ENCODE measurements at regions not wholly inside any gene's neighbourhood (a gene's known extent, or its start where the extent isn't known, plus 50 kb on each side); places are given as distances from the start of the nearest gene placed in this dataset.

DNA sequence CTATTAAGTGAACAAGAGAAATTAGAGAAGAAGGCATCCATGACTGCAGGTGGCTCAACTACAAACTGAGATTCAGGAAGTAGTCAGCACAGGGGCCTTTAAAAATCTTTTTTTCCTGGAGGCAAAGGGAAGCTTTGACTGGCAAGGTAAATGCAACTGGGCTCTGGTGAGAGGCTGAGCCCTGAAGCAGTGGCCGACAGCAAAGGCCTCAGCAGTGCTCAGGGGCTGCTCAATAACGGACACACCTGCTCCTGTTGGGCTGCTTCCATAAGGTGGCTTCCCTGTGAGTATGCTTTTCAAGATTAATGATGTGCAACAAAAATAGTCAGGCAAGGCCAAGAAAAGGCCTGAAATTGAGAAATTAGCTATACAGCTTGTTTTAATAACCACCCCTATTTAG is 134.2 kb upstream of the RGMB start:
- Histone ChIP-seq H3K27ac (ENCODE audit: low read length) (no peak overlapping the region), H3K27me3 (ENCODE audit: control insufficient read depth, insufficient read depth, low read length) (no peaks in the 10 kb centered on the region), H3K9me3 (ENCODE audit: control insufficient read depth, insufficient read depth, low read depth, low read length) (no peaks in the 10 kb centered on the region), H3K4me3 (ENCODE audit: low read depth in 2 of 2, low read length in 2 of 2) (no peak overlapping the region), H3K4me1 (ENCODE audit: control insufficient read depth, insufficient read depth, low read length) (no peaks in the 10 kb centered on the region), H3K36me3 (ENCODE audit: control insufficient read depth, insufficient read depth, low read length) (no peaks in the 10 kb centered on the region)
- intact Hi-C loops (cut with micrococcal nuclease; ENCODE audit: unreplicated experiment) = no loop called here
- ATAC-seq (no peak), DNase-seq (ENCODE audit: low read depth, low spot score) (no peak)
- in situ Hi-C loops (cut with HindIII; ENCODE audit: low pct_unique_long_range_greater_than_20kb, low sequenced_read_pairs) = no loop called here
- BruUV-seq (replicated peaks) = no TSS peak
- POLR2A ChIA-PET = interaction anchor here (0.5 kb wide), 1 partner anchor 243 kb away, joined by 4 read pairs; no protein-coding TSS in a partner anchor
- TF ChIP-seq, protein P1, sequence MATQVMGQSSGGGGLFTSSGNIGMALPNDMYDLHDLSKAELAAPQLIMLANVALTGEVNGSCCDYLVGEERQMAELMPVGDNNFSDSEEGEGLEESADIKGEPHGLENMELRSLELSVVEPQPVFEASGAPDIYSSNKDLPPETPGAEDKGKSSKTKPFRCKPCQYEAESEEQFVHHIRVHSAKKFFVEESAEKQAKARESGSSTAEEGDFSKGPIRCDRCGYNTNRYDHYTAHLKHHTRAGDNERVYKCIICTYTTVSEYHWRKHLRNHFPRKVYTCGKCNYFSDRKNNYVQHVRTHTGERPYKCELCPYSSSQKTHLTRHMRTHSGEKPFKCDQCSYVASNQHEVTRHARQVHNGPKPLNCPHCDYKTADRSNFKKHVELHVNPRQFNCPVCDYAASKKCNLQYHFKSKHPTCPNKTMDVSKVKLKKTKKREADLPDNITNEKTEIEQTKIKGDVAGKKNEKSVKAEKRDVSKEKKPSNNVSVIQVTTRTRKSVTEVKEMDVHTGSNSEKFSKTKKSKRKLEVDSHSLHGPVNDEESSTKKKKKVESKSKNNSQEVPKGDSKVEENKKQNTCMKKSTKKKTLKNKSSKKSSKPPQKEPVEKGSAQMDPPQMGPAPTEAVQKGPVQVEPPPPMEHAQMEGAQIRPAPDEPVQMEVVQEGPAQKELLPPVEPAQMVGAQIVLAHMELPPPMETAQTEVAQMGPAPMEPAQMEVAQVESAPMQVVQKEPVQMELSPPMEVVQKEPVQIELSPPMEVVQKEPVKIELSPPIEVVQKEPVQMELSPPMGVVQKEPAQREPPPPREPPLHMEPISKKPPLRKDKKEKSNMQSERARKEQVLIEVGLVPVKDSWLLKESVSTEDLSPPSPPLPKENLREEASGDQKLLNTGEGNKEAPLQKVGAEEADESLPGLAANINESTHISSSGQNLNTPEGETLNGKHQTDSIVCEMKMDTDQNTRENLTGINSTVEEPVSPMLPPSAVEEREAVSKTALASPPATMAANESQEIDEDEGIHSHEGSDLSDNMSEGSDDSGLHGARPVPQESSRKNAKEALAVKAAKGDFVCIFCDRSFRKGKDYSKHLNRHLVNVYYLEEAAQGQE (IDR thresholded peaks at IDR 0.05; ENCODE audit: insufficient read depth in 1 of 2, low read depth in 2 of 2, low read length in 1 of 2) = no peak
- TF ChIP-seq, protein P2, sequence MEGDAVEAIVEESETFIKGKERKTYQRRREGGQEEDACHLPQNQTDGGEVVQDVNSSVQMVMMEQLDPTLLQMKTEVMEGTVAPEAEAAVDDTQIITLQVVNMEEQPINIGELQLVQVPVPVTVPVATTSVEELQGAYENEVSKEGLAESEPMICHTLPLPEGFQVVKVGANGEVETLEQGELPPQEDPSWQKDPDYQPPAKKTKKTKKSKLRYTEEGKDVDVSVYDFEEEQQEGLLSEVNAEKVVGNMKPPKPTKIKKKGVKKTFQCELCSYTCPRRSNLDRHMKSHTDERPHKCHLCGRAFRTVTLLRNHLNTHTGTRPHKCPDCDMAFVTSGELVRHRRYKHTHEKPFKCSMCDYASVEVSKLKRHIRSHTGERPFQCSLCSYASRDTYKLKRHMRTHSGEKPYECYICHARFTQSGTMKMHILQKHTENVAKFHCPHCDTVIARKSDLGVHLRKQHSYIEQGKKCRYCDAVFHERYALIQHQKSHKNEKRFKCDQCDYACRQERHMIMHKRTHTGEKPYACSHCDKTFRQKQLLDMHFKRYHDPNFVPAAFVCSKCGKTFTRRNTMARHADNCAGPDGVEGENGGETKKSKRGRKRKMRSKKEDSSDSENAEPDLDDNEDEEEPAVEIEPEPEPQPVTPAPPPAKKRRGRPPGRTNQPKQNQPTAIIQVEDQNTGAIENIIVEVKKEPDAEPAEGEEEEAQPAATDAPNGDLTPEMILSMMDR (IDR thresholded peaks at IDR 0.05) = no peak
- no peak for TF ChIP-seq SIN3A (IDR thresholded peaks at IDR 0.05; ENCODE audit: borderline replicate concordance, insufficient read depth, low read depth, low read length)
- no peak for TF ChIP-seq TCF7L2 (IDR thresholded peaks at IDR 0.05; ENCODE audit: low read depth, low read length)
- TF ChIP-seq POLR2AphosphoS5 (IDR thresholded peaks at IDR 0.05; ENCODE audit: low read depth, low read length) = no peak
- CTCF ChIA-PET = no interaction called here

DNA sequence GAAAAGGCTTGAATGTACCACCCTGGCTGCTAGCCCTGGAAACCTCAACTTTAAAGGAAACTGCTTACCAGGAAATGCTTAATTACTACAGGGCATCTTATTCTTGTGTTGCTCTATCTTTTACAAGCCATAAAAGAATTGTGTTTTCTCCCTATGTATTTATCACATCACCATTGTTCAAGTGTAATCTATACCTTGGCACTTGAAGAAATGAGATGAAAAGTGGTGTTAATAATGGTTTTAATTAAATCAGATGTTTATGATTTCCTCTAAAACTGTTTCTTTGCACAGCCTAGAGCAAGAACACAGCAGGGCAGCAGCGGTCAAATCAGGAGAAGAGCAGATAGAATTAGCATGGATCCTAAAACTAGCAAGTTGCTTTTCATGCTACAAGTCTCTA is 131.8 kb upstream of the RGMB start:
- CTCF ChIA-PET = no interaction called here
- DNase-seq (ENCODE audit: low read depth, low spot score) = no peak
- intact Hi-C loops (cut with micrococcal nuclease; ENCODE audit: unreplicated experiment) = no loop called here
- POLR2A ChIA-PET = no interaction called here
- TF ChIP-seq TCF7L2 (IDR thresholded peaks at IDR 0.05; ENCODE audit: low read depth, low read length) (no peak), POLR2AphosphoS5 (IDR thresholded peaks at IDR 0.05; ENCODE audit: low read depth, low read length) (no peak), SIN3A (IDR thresholded peaks at IDR 0.05; ENCODE audit: borderline replicate concordance, insufficient read depth, low read depth, low read length) (no peak)
- TF ChIP-seq, protein P2 (IDR thresholded peaks at IDR 0.05) = no peak
- TF ChIP-seq, protein P1 (IDR thresholded peaks at IDR 0.05; ENCODE audit: insufficient read depth in 1 of 2, low read depth in 2 of 2, low read length in 1 of 2) = no peak
- H3K27me3 ChIP-seq (ENCODE audit: control insufficient read depth, insufficient read depth, low read length) = no peaks in the 10 kb centered on the region
- BruUV-seq (replicated peaks) = no TSS peak
- H3K4me1 ChIP-seq (ENCODE audit: control insufficient read depth, insufficient read depth, low read length) = no peaks in the 10 kb centered on the region
- in situ Hi-C loops (cut with HindIII; ENCODE audit: low pct_unique_long_range_greater_than_20kb, low sequenced_read_pairs) = no loop called here
- H3K9me3 ChIP-seq (ENCODE audit: control insufficient read depth, insufficient read depth, low read depth, low read length) = no peaks in the 10 kb centered on the region
- H3K27ac ChIP-seq (ENCODE audit: low read length) = no peak overlapping the region
- no peak overlapping the region for H3K4me3 ChIP-seq (ENCODE audit: low read depth in 2 of 2, low read length in 2 of 2)
- H3K36me3 ChIP-seq (ENCODE audit: control insufficient read depth, insufficient read depth, low read length) = no peaks in the 10 kb centered on the region
- ATAC-seq = no peak
